GM21737 (cell line): ENCODE measurements at regions not wholly inside any gene's neighbourhood (a gene's known extent, or its start where the extent isn't known, plus 50 kb on each side); places are given as distances from the start of the nearest gene placed in this dataset.
A peak's percentile ranks its signal among the peaks of the same experiment; 100 is the strongest.
"Not testable (repeated sequence)": the region's sequence is repeated elsewhere in the genome, so short reads cannot be mapped to it uniquely, and the experiment has no call there.

Experiments used
- ATAC-seq: cut with Tn5 transposase; IDR thresholded peaks from one replicate; pipeline ENCODE4 v1.9.1; 2021; ENCODE audit warnings: mild to moderate bottlenecking, moderate library complexity; ENCODE audit not compliant: unreplicated experiment

DNA sequence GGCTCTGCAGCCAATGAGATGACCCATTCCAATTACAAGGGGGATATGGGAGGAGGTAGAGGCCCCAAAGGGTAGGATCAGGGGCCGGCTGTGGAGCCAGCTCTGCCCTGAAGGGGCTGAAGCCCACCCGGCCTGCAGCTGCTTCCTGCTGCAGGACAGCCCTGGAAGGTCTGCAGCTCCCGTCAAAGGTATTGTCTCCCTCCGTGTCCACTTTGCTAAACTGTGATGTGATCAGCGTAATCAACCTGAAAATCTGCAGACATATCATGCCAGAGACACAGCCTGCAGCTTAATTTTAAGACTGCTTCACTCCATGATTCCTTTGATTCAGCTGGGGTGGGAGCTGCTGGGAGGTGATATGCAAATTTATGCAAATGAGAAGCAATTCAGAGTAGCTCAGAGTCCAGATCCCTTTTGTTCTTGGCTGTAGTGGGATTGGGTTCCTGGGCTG is 90.7 kb downstream of the GADD45G start:
- no peak for ATAC-seq

DNA sequence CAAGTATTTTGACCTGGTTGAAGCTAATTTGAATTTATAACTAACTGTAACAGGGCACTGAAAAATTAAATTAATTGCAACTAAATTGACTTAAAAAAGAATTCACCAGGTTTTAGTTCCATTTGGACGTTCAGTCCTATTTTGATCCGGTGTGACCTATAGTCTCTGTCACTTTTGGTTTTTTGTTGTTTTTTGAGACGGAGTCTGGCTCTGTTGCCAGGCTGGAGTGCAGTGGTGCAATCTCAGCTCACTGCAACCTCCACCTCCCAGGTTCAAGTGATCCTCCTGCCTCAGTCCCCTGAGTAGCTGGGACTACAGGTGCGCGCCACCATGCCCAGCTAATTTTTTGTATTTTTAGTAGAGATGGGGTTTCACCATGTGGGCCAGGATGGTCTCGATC is 91.2 kb downstream of the GADD45G start:
- not testable (repeated sequence) for ATAC-seq

DNA sequence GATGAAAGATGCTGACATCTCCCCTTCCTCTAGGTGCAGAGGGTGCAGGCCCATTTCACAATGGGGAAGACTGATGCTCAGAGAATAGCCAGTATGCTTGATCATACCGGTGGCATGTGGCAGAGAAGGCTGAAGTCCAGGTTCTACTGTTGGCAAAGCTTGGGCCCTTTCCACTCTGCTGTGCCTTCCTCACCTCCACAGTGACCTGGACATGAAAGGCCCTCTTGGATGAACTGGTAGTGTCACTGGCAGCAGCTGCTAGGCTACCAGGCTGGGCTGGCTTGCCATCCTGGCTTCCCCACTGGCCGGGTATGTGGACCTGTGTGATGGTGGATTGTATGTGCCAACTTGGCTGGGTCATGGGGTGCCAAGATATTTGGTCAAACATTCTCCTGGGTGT is 92.0 kb downstream of the GADD45G start:
- no peak for ATAC-seq

DNA sequence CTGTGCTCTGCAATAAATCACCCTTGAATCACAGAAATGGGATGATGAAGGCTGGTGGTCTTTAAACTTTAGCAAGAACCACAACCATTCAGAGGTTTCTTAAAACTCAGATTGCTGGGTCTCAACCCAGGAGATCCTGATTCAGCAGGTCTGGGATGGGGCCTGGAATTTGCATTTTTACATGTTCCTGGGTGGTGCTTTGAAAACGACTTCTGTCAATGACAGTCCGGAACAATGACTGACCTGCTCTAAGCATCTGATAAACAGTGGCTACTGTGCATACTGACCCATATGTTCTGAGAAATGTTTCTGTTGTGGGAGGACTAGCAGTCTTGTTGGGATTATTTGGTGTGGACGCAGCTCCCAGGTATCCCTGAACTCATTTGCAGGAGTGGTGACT is 92.7 kb downstream of the GADD45G start:
- no peak for ATAC-seq

DNA sequence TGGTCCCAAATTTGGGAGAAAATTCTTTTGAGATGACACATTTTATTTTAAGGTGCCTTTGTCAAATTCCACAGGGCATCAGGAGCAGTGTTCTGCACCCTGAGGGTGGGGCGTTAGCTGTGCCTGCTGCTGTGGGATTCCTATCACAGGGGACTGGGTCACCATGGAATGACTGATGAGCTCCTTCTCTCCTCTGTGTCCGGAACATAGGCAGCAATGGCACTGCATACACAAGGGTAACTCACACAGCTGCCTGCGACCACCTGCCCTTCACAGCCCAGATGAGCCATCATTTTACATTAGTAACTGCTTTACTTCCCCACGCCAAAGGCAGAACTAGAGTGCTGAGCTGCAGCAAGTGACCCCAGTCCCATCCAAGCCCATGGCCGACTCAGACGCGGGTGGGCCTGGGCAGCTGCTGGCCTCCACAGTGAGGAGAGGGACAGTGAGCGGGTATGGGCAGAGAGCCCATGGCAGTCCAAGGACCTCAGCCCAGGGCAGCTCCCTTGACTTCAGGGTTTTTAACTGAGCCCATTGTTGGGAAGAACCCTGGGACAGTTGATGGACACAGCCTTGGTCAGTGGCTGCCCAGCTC is 93.7 kb downstream of the GADD45G start:
- no peak for ATAC-seq

DNA sequence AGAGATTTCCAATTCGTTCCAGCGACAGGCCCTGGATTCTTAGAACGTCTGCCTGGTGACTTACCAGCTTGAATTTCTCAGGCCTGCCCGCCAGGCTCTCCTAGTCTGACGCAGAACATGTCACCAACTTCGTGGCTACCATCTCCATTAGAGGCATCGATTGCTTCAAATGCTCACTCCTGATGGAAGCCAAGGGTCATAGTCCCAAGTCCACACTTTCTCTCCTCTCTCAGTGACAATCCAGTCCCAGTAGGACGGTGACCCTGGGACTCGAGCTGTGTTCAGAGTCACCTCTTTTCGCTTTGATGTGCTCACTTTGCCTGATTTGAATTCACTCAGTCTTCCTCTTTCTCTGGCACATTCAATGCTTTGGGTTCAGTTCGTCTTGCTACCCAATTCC is 94.8 kb downstream of the GADD45G start:
- no peak for ATAC-seq

DNA sequence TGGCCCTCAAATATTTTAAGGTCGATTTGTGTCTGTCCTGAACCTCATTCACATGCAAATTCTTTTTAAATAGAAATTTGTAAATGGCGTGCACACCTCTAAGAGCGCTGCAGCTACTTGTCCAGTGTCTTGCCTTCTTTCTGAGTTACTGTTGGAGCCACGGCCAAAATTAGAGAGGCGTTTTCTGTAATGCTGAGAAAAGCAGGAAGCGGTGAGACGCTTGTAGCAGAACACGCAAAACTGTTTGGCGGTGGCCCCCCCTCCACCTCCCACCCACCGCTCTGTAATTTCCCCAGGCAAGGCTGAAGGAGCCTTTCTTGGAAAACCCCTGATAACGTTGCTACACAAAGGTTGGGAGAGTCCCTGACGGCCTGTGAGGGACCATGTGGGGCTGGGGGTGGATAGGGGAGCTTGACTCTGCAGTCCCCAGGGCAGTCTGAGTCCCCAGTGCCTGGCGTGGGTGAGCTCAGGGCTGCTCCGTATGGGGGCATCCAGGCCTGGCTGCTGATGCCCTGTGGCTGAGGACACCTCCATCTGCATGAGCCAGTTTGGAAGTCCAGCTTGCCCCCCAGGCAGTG is 96.5 kb downstream of the GADD45G start:
- ATAC-seq: peak; percentile 73

DNA sequence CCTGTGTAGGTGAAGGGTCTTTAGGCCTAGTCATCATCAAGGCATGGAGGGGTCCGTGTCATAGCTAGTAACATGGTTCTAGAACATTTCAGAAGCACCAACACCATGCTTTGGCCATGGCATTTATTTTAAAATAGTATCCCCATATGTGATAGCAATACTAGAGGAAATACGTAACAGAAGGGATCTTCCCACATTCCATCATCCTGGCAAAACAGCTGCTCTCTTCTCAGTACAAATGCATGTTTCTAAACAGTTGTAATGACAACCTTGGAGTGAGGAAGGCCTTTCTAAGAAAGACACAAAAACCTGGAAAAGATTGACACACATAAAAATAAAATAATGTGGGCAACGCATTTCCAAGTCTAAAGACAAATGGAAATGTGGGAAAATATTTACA is 97.6 kb downstream of the GADD45G start:
- ATAC-seq: no peak

DNA sequence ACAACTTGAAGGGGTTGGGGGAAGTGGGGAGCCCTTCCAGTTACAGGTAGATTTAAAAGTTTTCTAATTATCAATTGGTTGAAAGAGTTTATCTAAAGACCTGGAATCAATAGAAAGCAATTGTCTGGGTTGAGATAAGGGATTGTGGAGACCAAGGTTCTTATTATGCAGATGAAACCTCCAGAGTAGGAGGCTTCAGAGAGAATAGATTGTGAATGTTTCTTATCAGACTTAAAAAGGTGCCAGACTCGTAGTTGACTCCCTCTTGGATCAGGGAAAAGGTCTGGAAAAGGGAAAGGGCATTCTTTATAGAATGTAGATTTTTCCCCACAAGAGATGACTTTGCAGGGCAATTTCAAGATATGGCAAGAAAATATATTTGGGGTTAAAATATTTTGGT is 100.8 kb downstream of the GADD45G start:
- ATAC-seq: no peak

DNA sequence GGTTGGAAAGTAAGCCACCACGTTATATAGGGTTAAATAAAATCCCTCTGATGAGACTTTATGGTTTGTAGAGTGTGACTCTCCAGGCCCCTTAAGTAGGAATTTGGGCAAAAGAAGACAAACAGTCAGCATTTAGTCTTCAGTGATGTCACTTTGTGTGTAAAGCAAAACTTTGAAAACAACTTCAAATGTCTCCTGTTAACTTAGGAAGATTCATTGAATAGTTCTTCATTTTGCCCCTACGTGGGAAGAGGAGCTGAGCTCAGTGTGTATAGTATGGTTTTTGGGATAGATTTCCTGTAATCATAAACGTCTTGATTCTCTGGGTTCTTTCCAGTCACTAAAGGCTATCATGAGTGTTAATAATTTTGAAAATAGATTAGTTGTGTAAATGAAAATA is 101.3 kb downstream of the GADD45G start:
- ATAC-seq: no peak

DNA sequence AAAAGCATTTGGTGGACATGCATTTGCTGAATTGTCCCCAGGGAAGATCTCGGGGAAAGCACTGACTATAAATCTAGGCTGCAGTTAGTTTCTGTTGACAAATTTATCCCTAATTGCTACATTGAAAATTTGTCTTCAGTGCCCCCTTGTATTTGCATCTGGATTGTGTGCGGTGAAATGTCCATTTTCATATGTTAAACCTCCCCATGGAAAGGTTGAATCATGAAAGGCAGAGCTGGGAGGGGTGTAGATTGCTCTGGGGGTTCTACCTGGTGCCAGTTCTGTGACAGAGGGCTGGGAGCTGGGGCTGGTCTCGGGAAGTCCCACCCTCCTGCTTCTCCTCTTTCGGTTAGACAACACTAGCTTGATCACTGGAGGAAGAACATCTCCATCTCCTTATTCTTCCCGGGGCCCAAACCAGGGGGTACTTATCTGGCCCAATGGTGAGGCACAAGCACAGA is 101.9 kb downstream of the GADD45G start:
- peak; percentile 51 for ATAC-seq

DNA sequence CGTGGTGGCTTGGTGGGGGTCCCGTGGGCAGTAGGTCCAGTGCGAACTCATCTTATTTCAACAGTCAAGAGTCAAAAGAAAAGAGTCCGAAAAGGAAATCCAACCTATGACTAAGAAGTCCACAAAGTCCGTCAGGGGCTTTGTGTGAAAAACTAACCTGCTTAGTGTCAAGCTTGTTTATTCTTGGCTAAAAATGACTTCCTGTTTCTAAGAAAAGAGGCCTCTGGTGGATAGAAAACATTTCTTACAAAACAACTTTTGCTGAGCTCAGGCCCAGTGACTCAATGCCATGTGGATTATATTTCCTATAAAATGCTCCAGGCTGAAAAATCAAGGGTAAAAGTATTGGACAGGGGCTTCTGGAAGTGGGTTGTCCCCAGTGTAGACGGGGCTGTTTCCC is 105.9 kb downstream of the GADD45G start:
- no peak for ATAC-seq

DNA sequence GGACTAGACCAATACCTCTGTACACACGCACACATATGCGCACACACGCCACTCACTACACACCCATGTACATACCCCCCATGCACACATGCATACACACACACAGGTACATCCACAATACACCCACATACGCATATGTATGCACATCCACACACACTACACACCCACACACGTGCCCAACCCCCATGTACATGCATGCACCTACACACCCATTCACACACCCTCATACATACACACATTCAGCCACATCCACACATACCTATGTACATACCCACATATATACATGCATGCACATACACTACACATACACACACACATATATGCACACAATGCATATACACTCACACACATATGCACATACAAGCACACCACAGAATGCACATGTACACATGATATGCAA is 107.1 kb downstream of the GADD45G start:
- no peak for ATAC-seq

DNA sequence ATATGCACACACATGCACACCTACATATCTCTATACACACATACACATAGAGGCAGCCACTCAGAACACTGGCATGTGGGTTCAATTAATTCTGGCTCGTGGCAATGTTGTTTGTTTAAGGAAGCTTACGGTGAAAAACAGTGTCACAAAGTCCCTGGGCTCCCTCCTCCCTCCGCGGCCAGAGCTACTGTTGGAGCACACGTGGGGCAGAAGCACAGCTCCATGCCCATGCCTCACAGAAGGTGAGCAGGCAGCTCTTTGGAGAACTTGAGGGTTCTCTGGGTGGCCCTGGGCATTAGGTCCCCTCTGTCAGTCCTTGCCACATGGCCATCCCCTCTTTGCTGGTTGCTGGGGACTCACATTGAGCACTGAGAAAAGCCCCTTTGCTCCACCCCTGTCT is 107.5 kb downstream of the GADD45G start:
- ATAC-seq: no peak

DNA sequence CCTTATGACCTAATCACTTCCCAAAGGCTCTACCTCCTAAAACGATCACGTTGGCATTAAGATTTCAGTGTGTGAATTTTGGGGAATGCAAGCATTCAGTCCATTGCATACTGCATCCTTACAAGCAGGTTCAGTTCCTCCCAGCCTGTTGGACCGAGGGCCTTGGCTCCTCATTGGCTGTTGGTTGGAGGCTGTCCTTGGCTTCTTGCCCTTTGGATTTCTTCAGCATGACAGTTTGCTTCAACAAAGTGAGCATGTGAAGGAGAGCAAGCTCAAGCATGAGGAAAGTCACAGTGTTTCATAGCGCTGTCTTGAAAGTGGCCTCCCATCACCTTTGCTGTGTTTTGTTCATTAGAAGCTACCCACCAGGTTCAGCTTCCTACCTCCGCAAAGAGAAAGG is 109.5 kb downstream of the GADD45G start:
- ATAC-seq: no peak

DNA sequence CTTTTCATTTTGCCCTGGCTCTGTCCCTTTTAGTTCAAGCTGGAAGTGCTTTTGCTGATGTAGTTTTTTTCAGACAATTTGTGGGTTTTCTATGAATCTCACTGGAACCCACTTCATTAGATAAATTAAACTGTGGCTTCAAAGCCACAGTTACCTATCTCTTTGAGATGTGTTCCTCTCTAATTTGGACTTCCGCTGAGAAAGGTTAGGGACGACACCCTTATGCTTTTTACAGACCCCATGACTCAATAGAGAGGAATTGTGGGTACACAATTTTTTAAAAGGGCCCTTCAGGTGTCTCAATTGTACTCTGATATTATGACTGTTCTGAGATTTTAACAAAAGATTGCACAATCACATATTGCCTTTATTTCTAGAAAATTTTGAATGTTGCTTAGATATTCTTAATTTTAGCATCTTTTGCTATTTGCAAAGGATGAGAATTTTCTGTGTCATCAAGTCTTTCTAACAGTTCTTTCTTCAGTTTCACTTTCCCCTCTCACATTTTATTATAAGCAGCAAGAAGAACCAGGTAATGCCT is 110.6 kb downstream of the GADD45G start:
- no peak for ATAC-seq

DNA sequence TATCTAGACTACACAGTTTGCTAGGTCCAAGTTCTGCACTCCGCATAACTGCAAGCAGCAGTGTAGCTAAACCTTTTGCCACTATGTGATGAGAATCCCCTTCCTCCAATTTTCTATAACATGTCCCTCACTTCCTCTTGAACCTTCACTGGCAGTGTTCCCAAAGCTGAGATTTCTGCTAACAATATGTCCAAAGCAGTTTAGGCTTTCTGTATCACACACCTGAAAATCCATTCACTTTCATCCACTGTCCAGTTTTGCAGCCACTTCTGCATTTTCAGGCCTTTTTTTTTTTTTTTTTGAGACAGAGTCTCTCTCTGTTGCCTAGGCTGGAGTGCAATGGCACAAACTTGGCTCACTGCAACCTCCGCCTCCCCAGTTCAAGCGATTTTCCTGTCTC is 111.1 kb downstream of the GADD45G start:
- no peak for ATAC-seq

DNA sequence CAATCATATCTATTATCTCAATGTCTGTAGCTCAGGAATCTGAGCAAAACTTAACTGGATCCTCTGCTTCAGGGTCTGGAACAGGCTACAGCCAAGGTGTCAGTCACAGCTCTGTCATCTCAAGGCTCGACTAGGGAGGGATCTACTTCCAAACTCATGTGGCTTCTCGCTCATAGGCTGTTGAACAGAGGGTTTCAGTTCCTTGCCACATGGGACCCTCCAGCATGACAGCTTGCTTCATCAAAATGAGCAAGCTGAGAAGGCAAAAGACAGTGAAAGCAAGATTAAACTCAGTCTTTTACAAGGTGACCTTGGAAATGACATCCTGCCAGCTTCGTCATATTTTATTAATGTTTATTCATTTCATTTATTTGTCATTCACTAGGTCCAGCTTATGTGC is 111.7 kb downstream of the GADD45G start:
- no peak for ATAC-seq

DNA sequence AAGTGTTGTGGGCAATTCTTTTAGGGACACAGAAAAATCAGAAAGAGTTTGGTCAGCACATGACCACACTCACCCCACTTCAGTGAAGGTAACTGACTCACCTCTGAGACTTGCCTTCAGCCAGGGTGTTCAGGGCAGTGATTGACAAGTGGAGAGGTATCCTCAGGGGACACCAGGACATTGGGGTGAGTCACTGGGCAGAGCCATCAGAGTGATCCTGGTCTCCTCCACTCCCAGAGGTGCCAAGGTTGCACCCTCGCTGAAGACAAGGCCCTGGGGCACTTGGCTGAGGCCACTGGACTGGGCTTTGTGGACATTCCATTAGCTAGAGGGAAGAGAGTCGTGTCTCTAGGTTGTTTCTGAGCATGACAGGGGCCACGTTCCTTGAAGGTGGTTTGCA is 113.4 kb downstream of the GADD45G start:
- ATAC-seq: no peak

DNA sequence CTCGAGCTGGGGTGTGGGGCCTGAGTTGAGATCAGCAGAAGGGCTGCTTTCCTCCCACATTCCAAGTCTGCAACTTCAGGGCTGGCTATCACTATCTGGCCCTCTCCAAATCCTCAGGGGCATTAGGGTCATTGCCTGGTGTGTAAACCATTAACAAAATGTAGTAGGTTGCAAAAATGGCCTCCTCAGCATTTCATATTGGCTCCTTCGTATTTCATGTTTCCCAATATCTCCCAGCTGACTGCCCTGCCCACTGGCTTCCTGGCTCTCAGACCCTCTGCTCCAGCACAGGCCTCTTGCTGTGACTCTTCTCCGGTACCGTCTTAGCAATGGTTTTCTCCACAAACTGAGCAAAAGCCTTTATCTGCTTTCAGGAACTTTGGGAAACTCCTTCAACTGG is 113.8 kb downstream of the GADD45G start:
- no peak for ATAC-seq

DNA sequence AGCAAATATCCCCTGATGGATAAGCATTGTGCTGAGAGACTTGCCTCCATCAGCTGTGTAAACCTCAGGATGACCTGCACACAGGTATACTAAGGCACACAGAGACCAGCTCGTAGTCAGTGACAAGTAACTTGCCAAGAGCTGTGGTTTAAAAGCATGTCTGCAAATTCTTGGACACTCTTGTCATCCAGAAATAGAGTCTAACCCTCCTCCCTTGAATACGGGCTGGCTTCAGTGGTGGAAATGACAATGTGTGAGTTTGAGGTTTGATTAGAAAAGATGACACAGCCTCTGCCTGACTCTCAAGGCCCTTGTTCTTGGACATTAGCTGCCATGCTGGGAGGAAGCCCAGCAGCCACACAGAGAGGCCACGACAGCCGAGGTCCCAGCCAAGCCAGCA is 114.4 kb downstream of the GADD45G start:
- no peak for ATAC-seq

DNA sequence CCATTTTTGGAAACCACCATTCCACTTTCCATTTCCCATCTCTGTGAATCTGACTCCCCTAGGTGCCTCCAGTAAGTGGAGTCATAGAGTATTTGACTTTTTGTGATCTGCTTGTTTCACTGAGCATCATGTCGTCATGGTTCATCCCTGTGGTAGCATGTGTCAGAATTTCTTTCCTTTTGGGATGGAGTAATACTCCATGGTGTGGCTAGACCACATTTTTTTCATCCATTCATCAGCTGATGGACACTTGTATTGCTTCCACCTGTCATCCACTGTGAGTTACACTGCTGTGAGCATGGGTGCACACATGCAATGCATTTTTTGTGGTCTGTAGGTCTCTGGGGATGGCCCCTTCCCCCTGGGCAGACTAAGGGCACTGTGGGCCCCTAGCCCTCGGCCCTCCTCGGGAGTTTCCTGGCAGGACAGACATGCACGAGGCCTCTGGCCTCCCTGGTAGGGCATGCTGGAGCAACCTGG is 115.9 kb downstream of the GADD45G start:
- ATAC-seq: no peak
